ENCODE measurements at regions not wholly inside any gene's neighbourhood (a gene's known extent, or its start where the extent isn't known, plus 50 kb on each side); places are given as distances from the start of the nearest gene placed in this dataset.

DNA sequence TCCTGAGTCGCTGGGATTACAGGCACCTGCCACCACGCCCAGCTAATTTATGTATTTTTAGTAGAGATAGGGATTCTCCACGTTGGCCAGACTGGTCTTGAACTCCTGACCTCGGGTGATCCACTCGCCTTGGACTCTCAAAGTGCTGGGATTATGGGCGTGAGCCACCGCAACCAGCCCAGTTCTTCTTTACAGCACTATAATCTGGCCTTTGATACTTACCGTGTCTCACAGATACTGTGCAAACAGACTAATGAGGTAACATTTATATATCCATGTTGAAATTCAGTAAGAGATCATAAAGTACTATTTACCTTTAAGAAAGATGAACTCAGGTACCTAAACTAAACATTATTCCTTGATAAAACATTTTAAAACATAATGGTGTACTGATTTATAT is 121.8 kb upstream of the PRR20A start:
- DNase-seq = no peak

DNA sequence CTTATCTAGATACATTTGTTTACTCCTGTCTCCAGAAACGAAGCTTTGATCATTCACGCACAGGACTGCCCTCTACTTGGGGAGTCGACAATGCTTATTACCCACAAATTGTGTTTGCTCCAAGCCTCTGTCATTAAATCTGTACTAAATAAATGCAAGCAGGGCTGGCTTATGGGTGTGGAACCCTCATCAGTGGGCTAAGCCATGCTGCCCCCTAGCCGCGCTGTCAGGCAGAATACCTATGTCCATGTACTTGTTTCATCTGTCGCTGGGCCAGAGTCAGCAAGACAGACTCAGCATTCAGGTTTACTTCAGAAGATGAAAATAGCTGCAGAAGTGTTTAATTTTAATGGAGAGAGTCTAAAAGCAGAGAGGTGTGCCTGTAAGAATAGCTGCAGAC is 110.0 kb upstream of the PRR20A start:
- DNase-seq = no peak

DNA sequence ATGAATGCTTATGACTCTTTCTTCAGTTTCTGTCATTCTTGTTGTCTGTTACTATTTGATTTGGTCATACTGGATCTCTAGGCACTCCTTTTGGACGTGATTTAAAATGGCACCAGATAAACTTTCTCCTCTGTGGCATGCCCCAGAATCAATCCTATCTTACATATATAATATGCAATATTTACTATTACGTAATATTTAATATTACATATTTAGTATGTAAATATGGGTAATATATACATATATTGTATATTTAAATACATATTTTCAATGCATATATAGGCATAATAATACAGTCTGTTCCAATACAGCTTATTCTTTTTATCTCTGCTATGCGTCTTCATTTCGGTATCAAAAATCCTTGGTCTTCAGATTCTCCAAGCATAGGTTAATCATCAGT is 104.4 kb upstream of the PRR20A start:
- DNase-seq = no peak

DNA sequence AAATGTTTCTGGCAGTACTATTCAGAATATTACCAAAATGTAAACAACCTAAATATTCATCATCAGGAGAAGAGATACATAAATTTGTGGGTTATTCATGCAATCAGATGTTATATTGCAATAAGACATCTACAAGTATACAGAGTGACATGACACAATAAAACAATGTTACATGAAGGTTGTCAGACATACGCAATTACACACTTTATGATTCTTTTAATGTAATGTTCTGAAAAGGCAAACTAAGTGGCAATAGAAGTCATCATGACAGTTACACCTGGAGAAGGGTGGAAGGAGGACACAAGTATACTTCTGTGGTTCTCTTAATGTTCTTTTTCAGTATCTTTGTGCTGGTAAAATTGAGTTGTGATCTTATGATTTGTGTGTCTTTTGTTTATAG is 95.8 kb upstream of the PRR20A start:
- DNase-seq = no peak

DNA sequence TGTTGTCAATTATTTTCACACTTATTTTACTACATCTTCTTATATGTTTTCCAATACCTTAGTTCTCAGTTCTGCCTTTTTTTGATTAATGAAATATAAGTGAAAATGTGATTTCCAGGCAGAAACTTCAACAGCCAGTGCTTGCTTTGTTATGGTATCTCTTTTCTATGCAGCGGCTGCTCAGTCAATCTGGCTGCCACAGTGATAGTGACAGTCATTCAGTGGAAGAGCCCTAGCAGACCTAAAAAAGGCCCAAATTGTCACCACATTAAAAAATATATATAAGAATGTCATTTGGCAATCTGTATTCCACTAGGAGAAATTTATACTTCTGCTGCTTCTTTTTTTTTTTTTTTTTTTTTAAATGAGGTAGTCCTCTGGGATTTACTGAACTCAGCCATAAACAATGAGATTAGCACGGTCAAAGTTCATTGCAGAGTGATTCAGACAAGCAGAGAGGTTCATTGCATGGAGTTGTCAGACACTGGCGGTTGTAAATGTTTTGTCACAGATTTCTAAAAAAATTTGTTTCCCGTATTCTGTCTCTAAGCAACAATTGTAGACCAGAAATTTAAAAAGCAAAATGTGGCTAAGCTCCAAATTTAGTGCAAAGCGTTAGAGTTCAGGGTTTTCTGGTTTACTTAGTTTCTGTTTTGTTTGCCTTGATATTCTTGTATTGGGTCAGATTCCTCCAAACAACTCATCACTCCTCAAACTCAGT is 94.7 kb upstream of the PRR20A start:
- DNase-seq = no peak

DNA sequence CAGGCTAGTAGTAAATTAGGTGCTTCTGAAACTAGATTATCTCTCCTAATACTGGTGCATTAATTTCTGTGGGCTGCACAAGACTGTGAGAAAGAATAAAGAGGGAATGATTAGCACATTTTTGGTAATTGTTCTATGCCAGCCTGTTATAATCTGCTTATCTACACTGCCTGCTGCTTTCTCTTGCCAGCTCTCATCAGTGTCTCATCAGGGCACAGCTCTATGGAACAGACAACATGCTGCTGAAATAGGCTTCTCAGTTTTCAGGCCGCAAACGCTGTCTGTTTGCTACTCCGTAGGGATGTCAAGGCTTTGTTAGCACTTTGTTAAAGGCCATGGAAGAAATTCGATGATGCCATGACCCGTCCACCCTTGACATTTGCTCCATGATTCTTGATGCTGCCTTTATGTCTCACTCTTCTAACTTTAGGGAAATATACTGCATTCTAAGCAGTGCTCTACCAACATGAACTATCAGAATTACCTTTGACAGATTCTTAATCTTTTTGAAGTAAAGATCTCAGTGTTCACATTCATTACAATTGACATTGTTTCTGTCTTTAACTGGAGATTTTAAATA is 84.0 kb upstream of the PRR20A start:
- DNase-seq = no peak

DNA sequence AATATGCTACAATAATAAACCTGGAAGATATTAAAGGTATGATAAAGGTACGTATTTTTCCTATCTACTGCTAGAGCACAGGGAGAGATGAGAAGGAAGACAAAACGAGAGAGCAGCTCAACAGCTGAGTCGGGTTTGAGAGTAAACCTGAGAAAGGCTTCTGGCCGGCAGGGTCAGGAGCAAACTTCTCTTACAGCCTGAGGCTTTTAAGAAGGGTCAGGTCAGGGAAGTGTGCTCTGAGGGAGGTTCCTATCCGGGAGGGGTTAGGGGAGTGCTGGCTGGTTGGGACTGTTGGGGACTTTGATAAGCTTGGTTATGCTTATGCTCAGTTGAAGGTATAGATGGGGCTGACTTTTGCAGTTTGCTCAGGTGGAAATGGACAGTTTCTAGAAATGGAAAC is 77.7 kb upstream of the PRR20A start:
- no peak for DNase-seq

DNA sequence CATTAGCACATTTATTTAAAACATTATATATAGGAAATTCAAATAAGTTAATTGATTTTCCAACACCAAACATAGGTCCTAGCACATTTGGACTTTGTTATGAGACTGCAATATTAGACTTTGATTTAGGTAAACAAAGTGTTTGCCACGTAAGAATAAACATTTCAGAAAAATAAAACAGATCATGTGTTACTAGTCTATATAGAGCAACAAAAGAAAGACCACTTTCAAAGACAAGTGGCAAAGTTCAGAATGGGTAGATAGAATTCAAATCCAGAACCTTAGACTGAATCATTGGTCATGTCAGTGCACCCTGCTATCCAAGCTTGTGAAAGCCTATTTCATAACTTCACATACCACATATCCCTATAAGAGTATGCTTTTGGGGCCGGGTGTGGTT is 66.7 kb upstream of the PRR20A start:
- DNase-seq = no peak

DNA sequence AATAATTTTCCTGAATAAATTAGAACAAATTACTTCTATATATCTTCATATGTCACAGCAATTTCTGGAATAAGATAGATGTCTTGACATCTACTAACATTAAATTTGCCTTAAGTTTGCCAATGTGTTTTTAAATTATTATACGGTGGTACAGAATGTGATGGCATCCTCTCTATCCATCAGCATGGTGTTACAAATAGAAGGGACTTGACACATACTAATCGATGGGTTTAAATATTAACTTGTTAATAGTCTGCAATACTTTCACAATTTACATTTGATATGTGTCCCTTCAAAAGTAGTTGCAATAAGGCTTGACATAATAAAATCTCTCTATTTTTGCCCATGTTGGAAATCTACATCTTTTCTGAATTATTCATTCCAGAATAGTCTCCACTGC is 65.1 kb upstream of the PRR20A start:
- no peak for DNase-seq

DNA sequence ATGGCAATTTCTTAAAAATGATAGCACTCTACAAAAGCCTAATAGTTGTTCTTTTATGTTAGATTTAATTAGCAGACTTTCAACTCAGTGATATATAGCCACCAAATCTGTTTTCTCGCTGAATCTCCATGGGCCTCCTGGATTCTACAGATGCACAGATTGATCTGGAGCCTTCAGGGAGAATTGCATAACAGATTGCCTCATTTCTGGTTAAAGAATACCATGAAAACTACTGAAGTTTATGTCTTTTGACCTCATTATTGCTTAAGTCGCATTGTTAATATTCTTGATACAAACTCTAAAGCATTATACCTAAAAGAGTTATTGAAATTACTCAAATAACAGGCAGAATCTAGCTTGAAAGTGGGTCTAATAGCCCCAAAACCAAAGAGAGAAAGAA is 53.7 kb upstream of the PRR20A start:
- DNase-seq = no peak
